Ectodermal cell (in vitro differentiated cells): ENCODE measurements at regions not wholly inside any gene's neighbourhood (a gene's known extent, or its start where the extent isn't known, plus 50 kb on each side); places are given as distances from the start of the nearest gene placed in this dataset.

Source experiments
- H3K27ac ChIP-seq: 2 replicates; pipeline ENCODE4 v1.7.0; 2013; ENCODE audit warnings: mild to moderate bottlenecking, low read depth, low read length; ENCODE audit not compliant: insufficient read depth, poor library complexity, severe bottlenecking
- H3K27me3 ChIP-seq: 2 replicates; pipeline ENCODE4 v1.7.0; 2013; ENCODE audit warnings: mild to moderate bottlenecking, low read length; ENCODE audit not compliant: insufficient read depth, control insufficient read depth, poor library complexity, severe bottlenecking
- H3K36me3 ChIP-seq: one replicate; pipeline ENCODE4 v1.7.0; 2013; ENCODE audit warnings: low read length; ENCODE audit not compliant: control insufficient read depth, insufficient read depth
- H3K4me1 ChIP-seq: one replicate; pipeline ENCODE4 v1.7.0; 2013; ENCODE audit warnings: low read length; ENCODE audit not compliant: control insufficient read depth, insufficient read depth
- H3K4me3 ChIP-seq: 2 replicates; pipeline ENCODE4 v1.7.0; 2013; ENCODE audit warnings: low read depth, low read length, control low read depth; ENCODE audit not compliant: insufficient read depth
- H3K9me3 ChIP-seq: 2 replicates; pipeline ENCODE4 v1.7.0; 2013; ENCODE audit warnings: mild to moderate bottlenecking, low read length, moderate library complexity; ENCODE audit not compliant: control insufficient read depth
- WGBS, 2 experiments: methylation state at CpG; one replicate each; pipeline ENCODE4 v1.1.7; 2013; ENCODE audit warnings: missing lambda C conversion rate in 2 of 2; 5-methylcytosine and 5-hydroxymethylcytosine counted together

DNA sequence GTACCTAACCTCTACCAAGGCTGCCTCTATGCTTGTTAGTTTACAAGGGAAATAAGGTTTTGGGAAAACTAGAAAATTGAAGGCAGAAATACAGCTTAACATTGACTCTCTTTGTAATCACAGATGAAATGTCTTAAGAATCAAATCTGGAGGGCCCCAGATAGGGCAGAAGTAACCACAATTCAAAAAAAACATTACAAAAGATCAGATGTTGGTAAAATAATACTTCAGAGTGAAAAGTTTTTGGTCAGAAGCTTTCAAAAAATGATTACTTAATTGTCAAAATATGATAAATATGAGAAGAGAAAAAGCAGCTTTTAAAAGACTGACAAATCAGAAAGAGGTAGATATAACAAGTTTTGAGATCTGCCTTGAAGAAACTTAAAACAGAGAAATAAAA is 425.1 kb upstream of the NECTIN3 start:
- Histone ChIP-seq H3K4me3 (no peak overlapping the region), H3K9me3 (no peaks in the 10 kb centered on the region), H3K4me1 (no peaks in the 10 kb centered on the region), H3K27me3 (no peaks in the 10 kb centered on the region), H3K36me3 (no peaks in the 10 kb centered on the region), H3K27ac (no peak overlapping the region)

DNA sequence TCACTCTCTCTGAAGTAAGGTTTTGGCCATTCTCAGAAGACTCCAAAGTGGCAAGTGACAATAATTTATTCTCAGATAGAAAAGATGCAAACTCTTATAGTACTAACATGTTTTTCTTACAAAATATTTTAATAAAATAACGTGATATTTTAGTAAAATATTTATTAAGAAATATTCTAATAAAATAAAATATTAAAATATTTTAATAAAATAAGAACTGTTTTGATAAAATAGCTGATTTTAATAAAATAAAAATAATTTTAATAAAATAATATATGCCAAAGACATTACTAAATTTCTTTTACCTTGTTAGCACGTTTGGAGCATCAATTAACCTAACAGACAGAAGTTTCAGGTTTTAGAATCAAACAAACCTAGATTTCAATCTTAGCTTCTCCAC is 424.0 kb upstream of the NECTIN3 start:
- 0% methylated on average over 1 of the region's 2 CpGs for WGBS, 2 experiments
- Histone ChIP-seq H3K27ac (no peak overlapping the region), H3K36me3 (no peaks in the 10 kb centered on the region), H3K4me1 (no peaks in the 10 kb centered on the region), H3K9me3 (no peaks in the 10 kb centered on the region), H3K4me3 (no peak overlapping the region), H3K27me3 (no peaks in the 10 kb centered on the region)

DNA sequence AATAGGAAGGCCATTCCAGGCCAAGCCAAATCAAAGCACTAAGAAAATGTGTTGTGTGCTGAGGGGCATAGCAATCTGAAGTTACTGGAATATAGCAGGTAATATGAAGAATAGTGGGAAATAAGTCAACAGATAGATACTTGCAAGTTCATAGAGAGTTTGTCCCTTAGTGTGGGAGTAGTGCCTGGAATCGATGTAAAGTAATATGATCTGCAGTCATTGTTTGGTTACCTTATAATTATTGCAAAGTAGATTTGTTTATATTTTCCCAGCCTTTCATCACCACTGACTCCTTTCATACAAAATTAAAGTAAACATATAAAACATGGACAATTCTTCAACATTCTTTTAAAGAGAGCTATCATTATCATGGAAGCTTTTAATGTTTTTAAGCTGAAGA is 420.9 kb upstream of the NECTIN3 start:
- Histone ChIP-seq H3K4me1 (no peaks in the 10 kb centered on the region), H3K4me3 (no peak overlapping the region), H3K36me3 (no peaks in the 10 kb centered on the region), H3K27ac (no peak overlapping the region), H3K27me3 (no peaks in the 10 kb centered on the region), H3K9me3 (no peaks in the 10 kb centered on the region)
- 83 to 100% methylated on average over 1 of the region's 1 CpG for WGBS, 2 experiments

DNA sequence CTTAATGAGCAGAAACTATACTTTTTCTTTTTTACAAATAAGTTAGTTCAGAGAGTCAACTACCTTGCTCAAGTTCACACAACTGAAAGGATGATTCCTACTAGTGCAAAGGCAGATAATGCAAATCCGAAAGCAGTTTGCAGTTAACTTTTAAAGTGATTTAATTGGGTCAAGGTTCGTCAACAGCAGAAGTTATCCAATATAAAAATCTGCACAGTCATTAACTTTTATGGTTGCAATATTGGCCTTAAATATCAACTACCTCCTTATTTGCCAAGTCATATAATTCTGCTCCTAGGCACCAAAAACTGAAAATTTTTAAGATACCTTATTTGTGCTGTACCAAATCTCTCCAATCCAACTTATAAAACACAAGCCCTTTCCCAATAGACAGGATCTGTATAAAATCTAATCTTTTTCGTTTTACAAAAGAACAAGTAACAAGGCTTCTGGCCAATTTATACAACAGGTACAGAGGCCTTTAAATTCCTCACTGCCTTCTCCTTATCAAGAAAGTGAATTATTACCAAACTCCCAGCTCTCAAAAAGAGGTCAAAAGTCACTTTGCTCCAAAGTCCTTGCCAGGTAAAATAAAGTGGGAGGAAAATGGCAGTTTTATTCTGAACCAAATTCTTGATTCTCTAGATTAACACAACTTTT is 416.6 kb upstream of the NECTIN3 start:
- Histone ChIP-seq H3K27me3 (no peaks in the 10 kb centered on the region), H3K36me3 (no peaks in the 10 kb centered on the region), H3K9me3 (no peaks in the 10 kb centered on the region), H3K4me3 (no peak overlapping the region), H3K4me1 (no peaks in the 10 kb centered on the region), H3K27ac (no peak overlapping the region)
- WGBS, 2 experiments = 94 to 95% methylated on average over 3 of the region's 3 CpGs

DNA sequence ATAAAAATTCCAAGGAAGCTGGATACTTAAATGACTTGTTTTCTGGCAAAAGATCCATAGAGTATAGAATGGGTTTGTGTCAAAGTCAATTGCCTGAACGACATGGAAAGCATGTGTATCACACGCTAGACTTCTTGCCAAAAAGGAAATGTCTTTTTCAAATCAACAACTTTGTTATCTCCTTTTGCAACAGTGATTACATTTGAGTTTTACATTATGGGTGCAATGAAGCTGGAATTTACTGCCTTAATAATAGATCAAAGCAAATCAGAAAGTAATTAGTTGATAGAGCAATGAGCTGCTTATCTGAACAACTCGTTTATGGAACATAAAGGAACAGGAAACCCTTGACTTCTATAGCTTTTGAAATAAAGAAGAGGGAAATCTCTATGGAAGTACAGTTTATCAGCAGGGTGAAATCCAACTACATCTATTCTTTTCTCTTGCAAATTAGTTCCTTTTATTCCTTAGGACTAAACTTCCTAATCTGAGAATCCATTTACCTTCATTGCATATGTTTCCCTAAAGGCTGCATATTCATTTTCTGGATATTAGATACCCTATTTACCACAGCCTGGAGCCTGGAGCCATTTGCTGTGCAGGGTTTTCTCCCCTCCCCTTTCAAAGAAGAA is 415.1 kb upstream of the NECTIN3 start:
- 82 to 95% methylated on average over 2 to 3 of the region's 3 CpGs for WGBS, 2 experiments
- H3K27ac ChIP-seq = no peak overlapping the region
- no peaks in the 10 kb centered on the region for H3K9me3 ChIP-seq

DNA sequence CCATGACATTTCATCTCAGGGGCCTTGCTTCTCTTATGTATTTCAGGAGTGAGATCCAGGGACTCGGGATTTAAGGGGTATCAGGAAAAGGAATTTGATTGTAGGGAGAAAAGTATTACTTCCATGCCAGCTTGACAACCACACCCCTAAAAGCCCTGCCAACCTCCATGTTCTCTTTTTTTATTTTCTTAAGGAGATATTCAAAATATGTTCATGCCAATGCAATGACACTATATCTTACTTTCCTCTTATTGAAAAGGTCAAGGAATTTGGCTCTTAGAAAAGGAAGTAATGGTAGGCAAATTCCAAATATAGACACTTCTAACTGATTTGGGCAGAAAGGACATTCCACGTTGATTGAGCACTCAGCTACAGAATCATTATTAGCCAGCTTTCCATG is 407.5 kb upstream of the NECTIN3 start:
- Histone ChIP-seq H3K36me3 (no peaks in the 10 kb centered on the region), H3K27me3 (no peaks in the 10 kb centered on the region), H3K27ac (no peak overlapping the region), H3K9me3 (no peaks in the 10 kb centered on the region), H3K4me1 (no peaks in the 10 kb centered on the region), H3K4me3 (no peak overlapping the region)
- WGBS, 2 experiments = 100% methylated on average over 2 of the region's 2 CpGs; no CpG with 5 or more reads in 1 of the 2 experiments

More for the DNA sequence above, 415.1 kb upstream of the NECTIN3 start:
- Histone ChIP-seq H3K27me3 (no peaks in the 10 kb centered on the region), H3K36me3 (no peaks in the 10 kb centered on the region), H3K4me3 (no peak overlapping the region), H3K4me1 (no peaks in the 10 kb centered on the region)

DNA sequence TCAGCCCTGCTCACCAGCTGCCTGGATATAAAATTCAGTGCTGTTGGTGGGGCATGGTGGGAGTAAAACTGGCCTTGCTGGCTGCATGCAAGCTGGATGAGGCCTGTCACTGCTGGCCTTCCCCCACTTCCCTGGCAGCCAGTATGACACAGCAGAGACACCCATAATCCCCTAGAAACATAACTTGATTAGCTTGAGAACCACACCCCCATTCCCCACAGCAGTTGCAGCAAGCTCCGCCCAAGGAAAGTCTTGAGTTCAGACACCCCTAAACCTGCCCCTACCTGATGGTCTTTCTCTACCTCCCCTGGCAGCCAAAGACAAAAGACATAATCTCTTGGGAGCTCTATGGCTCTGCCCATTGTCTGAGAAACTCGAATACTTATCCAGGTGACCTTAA is 405.1 kb upstream of the NECTIN3 start:
- Histone ChIP-seq H3K9me3 (no peaks in the 10 kb centered on the region), H3K27ac (no peak overlapping the region), H3K36me3 (no peaks in the 10 kb centered on the region), H3K27me3 (no peaks in the 10 kb centered on the region), H3K4me3 (no peak overlapping the region), H3K4me1 (no peaks in the 10 kb centered on the region)
- 89 to 94% methylated on average over 2 of the region's 2 CpGs for WGBS, 2 experiments

DNA sequence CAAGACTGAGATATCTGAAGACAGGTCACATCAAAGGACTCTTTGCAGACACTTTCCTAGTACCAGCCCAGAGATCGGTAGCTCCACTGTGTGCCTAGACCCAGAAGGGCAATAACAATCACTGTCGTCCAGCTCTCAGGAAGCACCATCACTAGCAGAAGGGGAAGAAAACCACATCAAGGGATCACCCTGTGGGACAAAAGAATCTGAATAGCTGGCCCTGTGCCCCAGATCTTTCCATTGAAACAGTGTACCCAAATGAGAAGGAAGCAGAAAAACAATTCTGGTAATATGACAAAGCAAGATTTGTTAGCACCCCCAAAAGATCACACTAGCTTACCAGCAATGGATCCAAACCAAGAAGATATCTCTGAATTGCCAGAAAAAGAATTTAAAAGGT is 404.4 kb upstream of the NECTIN3 start:
- no peak overlapping the region for H3K4me3 ChIP-seq
- H3K27me3 ChIP-seq = no peaks in the 10 kb centered on the region
- WGBS, 2 experiments = 89 to 95% methylated on average over 2 of the region's 2 CpGs
- H3K27ac ChIP-seq = no peak overlapping the region
- H3K4me1 ChIP-seq = no peaks in the 10 kb centered on the region
- H3K9me3 ChIP-seq = no peaks in the 10 kb centered on the region
- no peaks in the 10 kb centered on the region for H3K36me3 ChIP-seq

DNA sequence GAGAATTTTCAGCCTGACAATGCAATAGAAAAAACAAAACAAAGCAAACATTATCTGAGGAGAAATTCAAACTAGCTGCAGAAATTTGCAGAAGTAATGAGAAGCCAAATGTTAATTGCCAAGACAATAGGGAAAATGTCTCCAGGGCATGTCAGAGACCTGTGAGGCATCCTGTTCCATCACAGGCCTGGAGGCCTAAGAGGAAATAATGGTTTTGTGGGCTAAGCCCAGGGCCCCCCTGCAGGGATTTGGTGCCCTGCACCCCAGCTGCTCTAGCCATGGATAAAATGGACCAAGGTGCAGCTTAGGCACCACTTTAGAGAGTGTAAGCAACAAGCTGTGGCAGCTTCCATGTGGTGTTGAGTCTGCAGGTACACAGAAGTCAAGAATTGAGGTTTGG is 401.2 kb upstream of the NECTIN3 start:
- Histone ChIP-seq H3K9me3 (no peaks in the 10 kb centered on the region), H3K4me3 (no peak overlapping the region)

DNA sequence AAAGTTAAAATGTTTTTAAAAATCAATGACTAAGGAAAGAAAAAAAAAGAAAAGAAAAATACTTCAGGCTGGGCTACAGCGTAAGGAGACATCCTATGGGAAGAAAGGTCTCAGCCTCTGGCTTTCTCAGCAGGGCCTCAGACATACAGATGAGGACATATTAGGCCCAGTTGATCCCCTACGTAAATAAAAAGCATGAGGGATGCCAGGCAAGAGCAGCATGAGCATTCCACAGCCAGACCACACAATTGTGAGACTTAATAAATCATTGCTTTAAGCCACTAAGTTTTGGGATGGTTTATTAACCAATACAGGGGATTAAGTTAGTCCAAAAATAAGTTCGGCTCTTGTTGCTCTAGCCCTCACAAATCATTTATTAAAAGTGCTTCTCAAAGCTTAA is 394.1 kb upstream of the NECTIN3 start:
- 43 to 100% methylated on average over 1 to 2 of the region's 3 CpGs for WGBS, 2 experiments

More for the DNA sequence above, 401.2 kb upstream of the NECTIN3 start:
- Histone ChIP-seq H3K27ac (no peak overlapping the region), H3K27me3 (no peaks in the 10 kb centered on the region), H3K36me3 (no peaks in the 10 kb centered on the region), H3K4me1 (no peaks in the 10 kb centered on the region)

More for the DNA sequence above, 394.1 kb upstream of the NECTIN3 start:
- Histone ChIP-seq H3K27me3 (no peaks in the 10 kb centered on the region), H3K9me3 (no peaks in the 10 kb centered on the region), H3K36me3 (no peaks in the 10 kb centered on the region), H3K27ac (no peak overlapping the region), H3K4me1 (no peaks in the 10 kb centered on the region), H3K4me3 (no peak overlapping the region)
